Ishikawa (cell line): ENCODE measurements at regions not wholly inside any gene's neighbourhood (a gene's known extent, or its start where the extent isn't known, plus 50 kb on each side); places are given as distances from the start of the nearest gene placed in this dataset.

Experiments used
- CEBPB ChIP-seq: IDR thresholded peaks from 2 replicates; pipeline ENCODE4 v1.6.1; 2012
- EP300 ChIP-seq: IDR thresholded peaks from 2 replicates; pipeline ENCODE4 v1.6.1; 2012; ENCODE audit warnings: borderline replicate concordance
- TAF1 ChIP-seq: IDR thresholded peaks from 2 replicates; pipeline ENCODE4 v1.6.1; 2012; ENCODE audit warnings: low read depth, mild to moderate bottlenecking
- TCF12 ChIP-seq: IDR thresholded peaks from 2 replicates; pipeline ENCODE4 v1.6.1; 2012; ENCODE audit warnings: low read depth
- YY1 ChIP-seq: IDR thresholded peaks from 2 replicates; pipeline ENCODE4 v1.6.1; 2012; ENCODE audit warnings: low read depth
- TF ChIP-seq, protein P1 (sequence below): IDR thresholded peaks from 2 replicates; pipeline ENCODE4 v1.6.1; 2012
- TF ChIP-seq, protein P2 (sequence below): IDR thresholded peaks from 2 replicates; pipeline ENCODE4 v1.6.1; 2012; ENCODE audit warnings: low read depth, mild to moderate bottlenecking

DNA sequence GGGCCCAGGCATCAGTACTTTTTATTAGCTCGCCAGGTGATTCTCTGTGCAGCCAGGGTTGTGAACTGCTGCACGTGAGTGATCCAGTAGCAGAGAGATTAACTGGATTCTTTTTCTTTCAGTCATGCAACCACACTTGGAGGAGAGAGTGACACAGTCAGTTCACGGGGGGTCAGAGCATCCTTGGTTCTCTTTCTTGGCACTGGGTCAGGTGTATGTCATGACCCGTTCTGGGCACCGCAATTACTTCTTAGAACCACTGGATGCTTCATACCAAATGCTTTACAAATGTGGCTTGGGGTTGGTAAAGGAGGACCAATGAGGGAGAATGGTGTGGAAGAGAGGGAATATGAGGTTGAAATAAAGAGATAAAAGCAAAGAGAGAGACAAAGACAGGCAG, 368.7 kb downstream of the MLLT3 start:
- TF ChIP-seq, protein P1, sequence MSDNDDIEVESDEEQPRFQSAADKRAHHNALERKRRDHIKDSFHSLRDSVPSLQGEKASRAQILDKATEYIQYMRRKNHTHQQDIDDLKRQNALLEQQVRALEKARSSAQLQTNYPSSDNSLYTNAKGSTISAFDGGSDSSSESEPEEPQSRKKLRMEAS: no peak
- TF ChIP-seq EP300 (no peak), TAF1 (no peak), YY1 (no peak), TCF12 (no peak), CEBPB (no peak)
- TF ChIP-seq, protein P2, sequence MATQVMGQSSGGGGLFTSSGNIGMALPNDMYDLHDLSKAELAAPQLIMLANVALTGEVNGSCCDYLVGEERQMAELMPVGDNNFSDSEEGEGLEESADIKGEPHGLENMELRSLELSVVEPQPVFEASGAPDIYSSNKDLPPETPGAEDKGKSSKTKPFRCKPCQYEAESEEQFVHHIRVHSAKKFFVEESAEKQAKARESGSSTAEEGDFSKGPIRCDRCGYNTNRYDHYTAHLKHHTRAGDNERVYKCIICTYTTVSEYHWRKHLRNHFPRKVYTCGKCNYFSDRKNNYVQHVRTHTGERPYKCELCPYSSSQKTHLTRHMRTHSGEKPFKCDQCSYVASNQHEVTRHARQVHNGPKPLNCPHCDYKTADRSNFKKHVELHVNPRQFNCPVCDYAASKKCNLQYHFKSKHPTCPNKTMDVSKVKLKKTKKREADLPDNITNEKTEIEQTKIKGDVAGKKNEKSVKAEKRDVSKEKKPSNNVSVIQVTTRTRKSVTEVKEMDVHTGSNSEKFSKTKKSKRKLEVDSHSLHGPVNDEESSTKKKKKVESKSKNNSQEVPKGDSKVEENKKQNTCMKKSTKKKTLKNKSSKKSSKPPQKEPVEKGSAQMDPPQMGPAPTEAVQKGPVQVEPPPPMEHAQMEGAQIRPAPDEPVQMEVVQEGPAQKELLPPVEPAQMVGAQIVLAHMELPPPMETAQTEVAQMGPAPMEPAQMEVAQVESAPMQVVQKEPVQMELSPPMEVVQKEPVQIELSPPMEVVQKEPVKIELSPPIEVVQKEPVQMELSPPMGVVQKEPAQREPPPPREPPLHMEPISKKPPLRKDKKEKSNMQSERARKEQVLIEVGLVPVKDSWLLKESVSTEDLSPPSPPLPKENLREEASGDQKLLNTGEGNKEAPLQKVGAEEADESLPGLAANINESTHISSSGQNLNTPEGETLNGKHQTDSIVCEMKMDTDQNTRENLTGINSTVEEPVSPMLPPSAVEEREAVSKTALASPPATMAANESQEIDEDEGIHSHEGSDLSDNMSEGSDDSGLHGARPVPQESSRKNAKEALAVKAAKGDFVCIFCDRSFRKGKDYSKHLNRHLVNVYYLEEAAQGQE: no peak
